A549 (cell line): ENCODE measurements at regions not wholly inside any gene's neighbourhood (a gene's known extent, or its start where the extent isn't known, plus 50 kb on each side); places are given as distances from the start of the nearest gene placed in this dataset.

Source experiments
- ATAC-seq, 2 experiments: fragments of 200-7000 bp in 1 of 2; fragments of >200 bp in 1 of 2; cut with Nextera tagmentation in 1 of 2; cut with Tn5 transposase in 1 of 2; 3 replicates each; pipeline versions ENCODE4 v1.8.0 to v1.9.1; 2018 to 2020; ENCODE audit warnings: mild to moderate bottlenecking in 1 of 2, moderate library complexity in 1 of 2
- CTCF ChIA-PET: fragments of 300-600 bp; sonication (Branson Sonifier 250); formaldehyde crosslinking; extraction: SDS; loops from one replicate; lab custom pipeline; 2021; ENCODE audit warnings: antibody characterized with exemption, inconsistent platforms; lab: Yijun Ruan, JAX
- POLR2A ChIA-PET: fragments of 350-600 bp; formaldehyde crosslinking; extraction: SDS; loops from one replicate; lab custom pipeline; 2021; ENCODE audit warnings: antibody characterized with exemption, inconsistent platforms; lab: Yijun Ruan, JAX
- DNase-seq, 2 experiments: peaks; one replicate each; pipeline versions ENCODE4 v3.0.0 to v3.0.0-alpha.2; 2011 to 2016; ENCODE audit warnings: low read depth in 1 of 2, low spot score in 1 of 2
- FAIRE-seq: peaks from 2 replicates; lab custom pipeline; 2011; peaks lifted over from hg19 to GRCh38; lab: Jason Lieb, UNC
- H3K27ac ChIP-seq, 2 experiments: fragments of >200 bp; sonication (Bioruptor Twin); formaldehyde crosslinking; 3 replicates each; pipeline ENCODE4 v1.5.1; 2016 to 2017
- H3K4me1 ChIP-seq: fragments of >200 bp; sonication (Bioruptor Twin); formaldehyde crosslinking; 3 replicates; pipeline ENCODE4 v1.6.1; 2016
- H3K4me2 ChIP-seq: fragments of >200 bp; sonication (Bioruptor Twin); formaldehyde crosslinking; 3 replicates; pipeline ENCODE4 v1.6.1; 2016
- H3K4me3 ChIP-seq: fragments of >200 bp; sonication (Bioruptor Twin); formaldehyde crosslinking; 3 replicates; pipeline ENCODE4 v1.5.1; 2016
- H3K9me3 ChIP-seq: fragments of >200 bp; sonication (Bioruptor Twin); formaldehyde crosslinking; 3 replicates; pipeline ENCODE4 v1.6.1; 2016
- ATOH8 ChIP-seq: fragments of 250-450 bp; sonication (Bioruptor Pico); IDR thresholded peaks from 2 replicates; pipeline ENCODE4 v1.5.0; 2020; ENCODE audit warnings: low read depth, mild to moderate bottlenecking, moderate library complexity
- BCL3 ChIP-seq: fragments of >200 bp; sonication (Bioruptor Twin); formaldehyde crosslinking; IDR thresholded peaks from 3 replicates; pipeline ENCODE4 v1.6.1; 2016
- BHLHE40 ChIP-seq: IDR thresholded peaks from 2 replicates; pipeline ENCODE4 v1.6.1; 2012; ENCODE audit warnings: low read depth, low read length, inconsistent platforms
- CBX2 ChIP-seq: fragments of 200-600 bp; sonication (generic); IDR thresholded peaks from 2 replicates; pipeline ENCODE4 v1.6.1; 2016; ENCODE audit warnings: low read depth, mild to moderate bottlenecking, borderline replicate concordance
- CEBPB ChIP-seq, 2 experiments: fragments of >200 bp in 1 of 2; sonication (Bioruptor Twin) in 1 of 2; formaldehyde crosslinking in 1 of 2; IDR thresholded peaks; 2 replicates each; pipeline ENCODE4 v1.6.1; 2012 to 2016
- CHD2 ChIP-seq: fragments of 150-350 bp; IDR thresholded peaks from 2 replicates; pipeline ENCODE4 v1.6.1; 2014; ENCODE audit warnings: low read length; ENCODE audit not compliant: partially characterized antibody
- E2F6 ChIP-seq: IDR thresholded peaks from 2 replicates; pipeline ENCODE4 v1.6.1; 2012; ENCODE audit warnings: low read depth, borderline replicate concordance
- ELK1 ChIP-seq: fragments of 150-350 bp; IDR thresholded peaks from 2 replicates; pipeline ENCODE4 v1.6.1; 2014; ENCODE audit warnings: low read depth, mild to moderate bottlenecking, low read length
- EP300 ChIP-seq, 2 experiments: fragments of >200 bp; sonication (Bioruptor Twin); formaldehyde crosslinking; IDR thresholded peaks; 2 replicates in 1 of 2; 3 replicates in 1 of 2; pipeline ENCODE4 v1.6.1; 2016 to 2017
- ESRRA ChIP-seq: fragments of 150-350 bp; IDR thresholded peaks from 2 replicates; pipeline ENCODE4 v1.6.1; 2014; ENCODE audit warnings: mild to moderate bottlenecking, low read length, borderline replicate concordance
- GATA3 ChIP-seq: IDR thresholded peaks from 2 replicates; pipeline ENCODE4 v1.6.1; 2012; ENCODE audit warnings: borderline replicate concordance
- HES2 ChIP-seq: fragments of >200 bp; sonication (Bioruptor Twin); formaldehyde crosslinking; IDR thresholded peaks from 2 replicates; pipeline ENCODE4 v1.6.1; 2016
- HOXB5 ChIP-seq: fragments of 250-450 bp; sonication (Bioruptor Pico); IDR thresholded peaks from 2 replicates; pipeline ENCODE4 v1.5.0; 2020; ENCODE audit warnings: mild to moderate bottlenecking, moderate library complexity
- JUN ChIP-seq, 2 experiments: fragments of >200 bp; sonication (Bioruptor Twin); formaldehyde crosslinking; IDR thresholded peaks; 2 replicates in 1 of 2; 3 replicates in 1 of 2; pipeline ENCODE4 v1.6.1; 2016 to 2017
- KDM1A ChIP-seq: fragments of 200-600 bp; sonication (generic); IDR thresholded peaks from 2 replicates; pipeline ENCODE4 v1.6.1; 2016; ENCODE audit warnings: low read depth, mild to moderate bottlenecking
- MAFK ChIP-seq: fragments of 450-650 bp; IDR thresholded peaks from 2 replicates; pipeline ENCODE4 v1.6.1; 2014; ENCODE audit not compliant: partially characterized antibody
- MAZ ChIP-seq: fragments of 150-350 bp; IDR thresholded peaks from 2 replicates; pipeline ENCODE4 v1.6.1; 2014; ENCODE audit warnings: antibody characterized with exemption, low read depth, low read length, borderline replicate concordance
- MYC ChIP-seq: IDR thresholded peaks from 2 replicates; pipeline ENCODE4 v1.6.1; 2012; ENCODE audit warnings: mild to moderate bottlenecking, inconsistent platforms, low read length, improper control_type of control experiment, borderline replicate concordance
- NPAS2 ChIP-seq: fragments of 250-450 bp; sonication (Bioruptor Pico); IDR thresholded peaks from 2 replicates; pipeline ENCODE4 v1.8.0; 2022; ENCODE audit warnings: mild to moderate bottlenecking, moderate library complexity, borderline replicate concordance
- PHF8 ChIP-seq: fragments of 200-600 bp; sonication (generic); IDR thresholded peaks from 2 replicates; pipeline ENCODE4 v1.6.1; 2016; ENCODE audit warnings: low read depth, mild to moderate bottlenecking, antibody characterized with exemption, moderate library complexity, borderline replicate concordance
- POLR2A ChIP-seq: IDR thresholded peaks from 2 replicates; pipeline ENCODE4 v1.6.1; 2012; ENCODE audit warnings: mild to moderate bottlenecking, low read length
- POLR2AphosphoS2 ChIP-seq: conservative IDR thresholded peaks from 2 replicates; pipeline ENCODE4 v1.6.1; 2012; ENCODE audit warnings: low read length, improper control_type of control experiment, inconsistent platforms
- TFCP2L1 ChIP-seq: fragments of 250-450 bp; sonication (Bioruptor Pico); IDR thresholded peaks from 2 replicates; pipeline ENCODE4 v1.5.0; 2021; ENCODE audit warnings: mild to moderate bottlenecking
- USF2 ChIP-seq: fragments of 450-650 bp; IDR thresholded peaks from 2 replicates; pipeline ENCODE4 v1.6.1; 2014; ENCODE audit warnings: antibody characterized with exemption
- ZC3H11A ChIP-seq: fragments of 450-650 bp; IDR thresholded peaks from 2 replicates; pipeline ENCODE4 v1.6.1; 2014; ENCODE audit warnings: antibody characterized with exemption, mild to moderate bottlenecking
- ZFP36 ChIP-seq: fragments of 450-650 bp; IDR thresholded peaks from 2 replicates; pipeline ENCODE4 v1.6.1; 2014; ENCODE audit warnings: borderline replicate concordance; ENCODE audit not compliant: partially characterized antibody
- ZNF302 ChIP-seq: fragments of 250-450 bp; sonication (Bioruptor Pico); IDR thresholded peaks from 2 replicates; pipeline ENCODE4 v1.9.0; 2021; ENCODE audit warnings: inconsistent platforms, mild to moderate bottlenecking, moderate library complexity
- WGBS: methylation state at CpG from one replicate; pipeline ENCODE4 v1.1.6; 2017; ENCODE audit errors: missing lambda C conversion rate; 5-methylcytosine and 5-hydroxymethylcytosine counted together

- Histone ChIP-seq H3K4me1 (no peaks in the 10 kb centered on the region), H3K9me3 (no peaks in the 10 kb centered on the region), H3K4me2 (no peak overlapping the region), H3K4me3 (no peak overlapping the region), H3K27ac (no peak overlapping the region)
- WGBS: 2% methylated on average over 4 of the region's 4 CpGs
- ATAC-seq (no peak), FAIRE-seq (no peak), DNase-seq (no peak)
- CTCF ChIA-PET: interaction anchor here (1.7 kb wide), 1 partner anchor 20 kb away, joined by 6 read pairs; no protein-coding TSS in a partner anchor
- POLR2A ChIA-PET: no interaction called here
- no peak for TF ChIP-seq ELK1
- TF ChIP-seq BHLHE40: no peak
- TF ChIP-seq USF2: no peak
- no peak for TF ChIP-seq BCL3
- TF ChIP-seq CEBPB (IDR thresholded peaks at IDR 0.05): no peak
- TF ChIP-seq TFCP2L1 (CRISPR knock-in tag): no peak
- no peak for TF ChIP-seq KDM1A
- TF ChIP-seq E2F6: no peak
- no peak for TF ChIP-seq HOXB5 (CRISPR knock-in tag)
- TF ChIP-seq ZFP36: no peak
- TF ChIP-seq POLR2AphosphoS2: no peak
- no peak for TF ChIP-seq ATOH8
- no peak for TF ChIP-seq PHF8
- TF ChIP-seq ZC3H11A: no peak
- TF ChIP-seq EP300 (IDR thresholded peaks at IDR 0.05): no peak
- no peak for TF ChIP-seq GATA3
- no peak for TF ChIP-seq MAFK
- TF ChIP-seq HES2: no peak
- TF ChIP-seq, all 56 proteins: peak for 0
Measured at GRCh38 chr1:213693864-213694263, 293.9 kb upstream of the PROX1 start.

GRCh38 chr1:213697192-213697802 lies 290.5 kb upstream of the PROX1 start:
- no peak overlapping the region for H3K27ac ChIP-seq
- CTCF ChIA-PET: interaction anchor here (0.5 to 1.0 kb wide), 2 partner anchors 46 to 619 kb away, joined by 3 read pairs; no protein-coding TSS in a partner anchor
- DNase-seq (no peak), ATAC-seq (no peak), FAIRE-seq (no peak)
- H3K4me1 ChIP-seq: no peaks in the 10 kb centered on the region
- TF ChIP-seq TFCP2L1 (CRISPR knock-in tag) (no peak), MYC (no peak), CBX2 (no peak), NPAS2 (CRISPR knock-in tag) (no peak), ZNF302 (CRISPR knock-in tag) (no peak), JUN (IDR thresholded peaks at IDR 0.05) (no peak), PHF8 (no peak), POLR2A (no peak), CHD2 (no peak), ESRRA (no peak), MAZ (no peak)
- 5% methylated on average over 4 of the region's 4 CpGs for whole genome bisulfite sequencing
- H3K4me3 ChIP-seq: no peak overlapping the region
- POLR2A ChIA-PET: no interaction called here
- no peak overlapping the region for H3K4me2 ChIP-seq
- no peaks in the 10 kb centered on the region for H3K9me3 ChIP-seq
